Esophagus squamous epithelium (tissue), 5 donors: ENCODE measurements at regions not wholly inside any gene's neighbourhood (a gene's known extent, or its start where the extent isn't known, plus 50 kb on each side); places are given as distances from the start of the nearest gene placed in this dataset.

ENCODE experiments used
- DNase-seq: peaks from one replicate; lab custom pipeline; 2025; lab: John Stamatoyannopoulos, UW
- H3K27ac ChIP-seq, 4 donors: fragments of 200-600 bp; sonication (generic); one replicate each; pipeline ENCODE4 v1.5.1; 2016 to 2019; ENCODE audit warnings: mild to moderate bottlenecking in 1 of 4
- H3K27me3 ChIP-seq, 4 donors: fragments of 200-600 bp; sonication (generic); 1 replicate in 3 of 4; 2 replicates in 1 of 4; pipeline versions ENCODE4 v1.5.1 to v1.6.0; 2017 to 2021; ENCODE audit warnings: antibody characterized with exemption in 1 of 4
- H3K36me3 ChIP-seq, 3 donors: fragments of 200-600 bp; sonication (generic); one replicate each; pipeline ENCODE4 v1.5.1; 2016 to 2019
- H3K4me1 ChIP-seq, 3 donors: fragments of 200-600 bp; sonication (generic); one replicate each; pipeline ENCODE4 v1.5.1; 2017 to 2019
- H3K4me3 ChIP-seq, 4 donors: fragments of 200-600 bp; sonication (generic); 1 replicate in 3 of 4; 2 replicates in 1 of 4; pipeline ENCODE4 v1.5.1; 2016 to 2019; ENCODE audit warnings: mild to moderate bottlenecking in 2 of 4, moderate library complexity in 1 of 4
- H3K9me3 ChIP-seq, 3 donors: fragments of 200-600 bp; sonication (generic); one replicate each; pipeline ENCODE4 v1.5.1; 2016 to 2019
- CTCF ChIP-seq, 6 experiments: fragments of 450-650 bp in 4 of 6; fragments of 200-600 bp in 2 of 6; sonication (generic) in 2 of 6; IDR thresholded peaks; one replicate each; pipeline ENCODE4 v1.5.1; 2016 to 2019; ENCODE audit warnings: antibody characterized with exemption in 6 of 6, mild to moderate bottlenecking in 4 of 6, moderate library complexity in 4 of 6
- POLR2A ChIP-seq, 4 donors: fragments of 450-650 bp; IDR thresholded peaks; one replicate each; pipeline ENCODE4 v1.6.1; 2017; ENCODE audit warnings: antibody characterized with exemption in 4 of 4, mild to moderate bottlenecking in 4 of 4, moderate library complexity in 3 of 4
- WGBS, 2 donors: methylation state at CpG; one replicate each; pipeline ENCODE4 v1.1.5; 2018; 5-methylcytosine and 5-hydroxymethylcytosine counted together
- intact Hi-C: fragments of 100-400 bp; cut with DNase I; formaldehyde crosslinking; loops from one replicate; pipeline ENCODE4 v1.15.0; 2022
- donor health status: DM: yes; HTN: yes; CAD: no.

- intact Hi-C loops: no loop called here
These were observed 104.1 kb downstream of the KCTD15 start for GRCh38 chr19:33900817-33901216.

GRCh38 chr19:33902395-33902794 is 105.7 kb downstream of the KCTD15 start:
- WGBS, 2 donors: 64 to 65% methylated on average over 3 of the region's 3 CpGs
- Histone ChIP-seq H3K9me3 (peaks cover 0 to 22% (median 9%) of the 10 kb centered on the region in 3 donors), H3K27ac (no peak overlapping the region), H3K4me3 (no peak overlapping the region), H3K27me3 (peaks cover 0 to 28% (median 0%) of the 10 kb centered on the region in 4 donors), H3K4me1 (peaks cover 9 to 43% (median 13%) of the 10 kb centered on the region in 3 donors), H3K36me3 (no peaks in the 10 kb centered on the region)
- TF ChIP-seq POLR2A (IDR thresholded peaks at IDR 0.05): no peak
- no peak for TF ChIP-seq CTCF (IDR thresholded peaks at IDR 0.05)
- no peak for DNase-seq
- intact Hi-C loops: no loop called here

More at GRCh38 chr19:33900817-33901216, 104.1 kb downstream of the KCTD15 start:
- TF ChIP-seq CTCF (IDR thresholded peaks at IDR 0.05) (no peak), POLR2A (IDR thresholded peaks at IDR 0.05) (no peak)
- Histone ChIP-seq H3K9me3 (peaks cover 0 to 25% (median 12%) of the 10 kb centered on the region in 3 donors), H3K27me3 (peaks cover 0 to 14% (median 0%) of the 10 kb centered on the region in 4 donors), H3K4me3 (no peak overlapping the region), H3K27ac (no peak overlapping the region), H3K4me1 (peaks cover 4 to 27% (median 9%) of the 10 kb centered on the region in 3 donors), H3K36me3 (no peaks in the 10 kb centered on the region)
- DNase-seq: no peak
- WGBS, 2 donors: 63 to 72% methylated on average over 3 of the region's 3 CpGs

- no peak for TF ChIP-seq POLR2A (IDR thresholded peaks at IDR 0.05)
- no peak for TF ChIP-seq CTCF (IDR thresholded peaks at IDR 0.05)
- no peak overlapping the region for H3K4me3 ChIP-seq
- H3K9me3 ChIP-seq: peaks cover 0 to 16% (median 3%) of the 10 kb centered on the region in 3 donors
- H3K27ac ChIP-seq: peak overlapping the region in 1 of 4 donors; percentile 21
- no peak for DNase-seq
- no peaks in the 10 kb centered on the region for H3K36me3 ChIP-seq
- intact Hi-C loops: no loop called here
- H3K27me3 ChIP-seq: peaks cover 0 to 28% (median 0%) of the 10 kb centered on the region in 4 donors
- WGBS, 2 donors: 63 to 71% methylated on average over 17 to 21 of the region's 22 CpGs
- peaks cover 9 to 49% (median 13%) of the 10 kb centered on the region in 3 donors for H3K4me1 ChIP-seq
These were observed 106.3 kb downstream of the KCTD15 start for GRCh38 chr19:33902802-33903488.

- intact Hi-C loops: no loop called here
- Histone ChIP-seq H3K27me3 (peaks cover 0 to 28% (median 0%) of the 10 kb centered on the region in 4 donors), H3K27ac (peak overlapping the region in 1 of 4 donors; percentile 21), H3K36me3 (no peaks in the 10 kb centered on the region), H3K4me3 (no peak overlapping the region), H3K9me3 (peaks cover 0 to 11% (median 0%) of the 10 kb centered on the region in 3 donors), H3K4me1 (peaks cover 9 to 52% (median 13%) of the 10 kb centered on the region in 3 donors)
- TF ChIP-seq CTCF (IDR thresholded peaks at IDR 0.05) (no peak), POLR2A (IDR thresholded peaks at IDR 0.05) (no peak)
- 76 to 79% methylated on average over 6 to 7 of the region's 9 CpGs for WGBS, 2 donors
- DNase-seq: no peak
These were observed 106.8 kb downstream of the KCTD15 start for GRCh38 chr19:33903489-33903850.

- peak overlapping the region; percentile 39 to 69 (median 56) for H3K4me3 ChIP-seq
- intact Hi-C loops: no loop called here
- WGBS, 2 donors: 34 to 37% methylated on average over 6 to 7 of the region's 7 CpGs
These were observed 108.0 kb downstream of the KCTD15 start for GRCh38 chr19:33904681-33905080.

More at GRCh38 chr19:33904681-33905080, 108.0 kb downstream of the KCTD15 start:
- Histone ChIP-seq H3K27me3 (peaks cover 0 to 28% (median 0%) of the 10 kb centered on the region in 4 donors), H3K4me1 (peaks cover 9 to 52% (median 13%) of the 10 kb centered on the region in 3 donors), H3K36me3 (no peaks in the 10 kb centered on the region), H3K27ac (peak overlapping the region; percentile 88 to 93 (median 93)), H3K9me3 (no peaks in the 10 kb centered on the region)
- TF ChIP-seq CTCF (IDR thresholded peaks at IDR 0.05): no peak
- TF ChIP-seq POLR2A (IDR thresholded peaks at IDR 0.05): peak in 1 of 4 donors; percentile 32
- DNase-seq: no peak
